ENCODE measurements at regions not wholly inside any gene's neighbourhood (a gene's known extent, or its start where the extent isn't known, plus 50 kb on each side); places are given as distances from the start of the nearest gene placed in this dataset.

- DNase-seq (ENCODE audit: low spot score): no peak
- no peak for ATAC-seq
Observed at GRCh38 chr22:27630754-27631153, 170.8 kb downstream of the MN1 start.

GRCh38 chr22:27631641-27632040 is 169.9 kb downstream of the MN1 start:
- DNase-seq (ENCODE audit: low spot score) (no peak), ATAC-seq (no peak)

GRCh38 chr22:27632451-27633295 is 168.9 kb downstream of the MN1 start:
- DNase-seq (ENCODE audit: low spot score): no peak
- no peak for ATAC-seq

GRCh38 chr22:27633296-27633871 is 168.2 kb downstream of the MN1 start:
- no peak for DNase-seq (ENCODE audit: low spot score)
- no peak for ATAC-seq

- ATAC-seq: no peak
- DNase-seq (ENCODE audit: low spot score): no peak
Observed at GRCh38 chr22:27634043-27634740, 167.4 kb downstream of the MN1 start.

GRCh38 chr22:27635435-27635834 is 166.1 kb downstream of the MN1 start:
- DNase-seq (ENCODE audit: low spot score): no peak
- no peak for ATAC-seq

- DNase-seq (ENCODE audit: low spot score) (no peak), ATAC-seq (no peak)
Observed at GRCh38 chr22:27635852-27636251, 165.7 kb downstream of the MN1 start.

- no peak for ATAC-seq
Observed at GRCh38 chr22:27636716-27637508, 164.6 kb downstream of the MN1 start.

GRCh38 chr22:27637604-27638003 is 164.0 kb downstream of the MN1 start:
- ATAC-seq: no peak
- DNase-seq (ENCODE audit: low spot score): no peak

More at GRCh38 chr22:27636716-27637508, 164.6 kb downstream of the MN1 start:
- no peak for DNase-seq (ENCODE audit: low spot score)

- ATAC-seq (no peak), DNase-seq (ENCODE audit: low spot score) (no peak)
Observed at GRCh38 chr22:27638329-27639233, 163.0 kb downstream of the MN1 start.

GRCh38 chr22:27639248-27640086 is 162.1 kb downstream of the MN1 start:
- ATAC-seq (no peak), DNase-seq (ENCODE audit: low spot score) (no peak)

GRCh38 chr22:27641049-27641795 is 160.3 kb downstream of the MN1 start:
- ATAC-seq (no peak), DNase-seq (ENCODE audit: low spot score) (no peak)

GRCh38 chr22:27642104-27642800 is 159.3 kb downstream of the MN1 start:
- ATAC-seq (no peak), DNase-seq (ENCODE audit: low spot score) (no peak)

- no peak for DNase-seq (ENCODE audit: low spot score)
- no peak for ATAC-seq
Observed at GRCh38 chr22:27643907-27644306, 157.6 kb downstream of the MN1 start.

GRCh38 chr22:27644566-27644965 is 157.0 kb downstream of the MN1 start:
- ATAC-seq: no peak

GRCh38 chr22:27647540-27647939 is 154.0 kb downstream of the MN1 start:
- DNase-seq (ENCODE audit: low spot score) (no peak), ATAC-seq (peak; percentile 72)

More at GRCh38 chr22:27644566-27644965, 157.0 kb downstream of the MN1 start:
- no peak for DNase-seq (ENCODE audit: low spot score)

GRCh38 chr22:27648074-27648473 is 153.5 kb downstream of the MN1 start:
- ATAC-seq (no peak), DNase-seq (ENCODE audit: low spot score) (no peak)

- DNase-seq (ENCODE audit: low spot score) (no peak), ATAC-seq (no peak)
Observed at GRCh38 chr22:27648853-27649252, 152.7 kb downstream of the MN1 start.

All from left lobe of liver (tissue), 2 donors.